ENCODE measurements at regions not wholly inside any gene's neighbourhood (a gene's known extent, or its start where the extent isn't known, plus 50 kb on each side); places are given as distances from the start of the nearest gene placed in this dataset.

- TF ChIP-seq STAT1 (IDR thresholded peaks at IDR 0.05; ENCODE audit: unreplicated experiment) (no peak), POLR2AphosphoS5 (IDR thresholded peaks at IDR 0.05; ENCODE audit: low read depth) (no peak)
- TF ChIP-seq, protein P1, sequence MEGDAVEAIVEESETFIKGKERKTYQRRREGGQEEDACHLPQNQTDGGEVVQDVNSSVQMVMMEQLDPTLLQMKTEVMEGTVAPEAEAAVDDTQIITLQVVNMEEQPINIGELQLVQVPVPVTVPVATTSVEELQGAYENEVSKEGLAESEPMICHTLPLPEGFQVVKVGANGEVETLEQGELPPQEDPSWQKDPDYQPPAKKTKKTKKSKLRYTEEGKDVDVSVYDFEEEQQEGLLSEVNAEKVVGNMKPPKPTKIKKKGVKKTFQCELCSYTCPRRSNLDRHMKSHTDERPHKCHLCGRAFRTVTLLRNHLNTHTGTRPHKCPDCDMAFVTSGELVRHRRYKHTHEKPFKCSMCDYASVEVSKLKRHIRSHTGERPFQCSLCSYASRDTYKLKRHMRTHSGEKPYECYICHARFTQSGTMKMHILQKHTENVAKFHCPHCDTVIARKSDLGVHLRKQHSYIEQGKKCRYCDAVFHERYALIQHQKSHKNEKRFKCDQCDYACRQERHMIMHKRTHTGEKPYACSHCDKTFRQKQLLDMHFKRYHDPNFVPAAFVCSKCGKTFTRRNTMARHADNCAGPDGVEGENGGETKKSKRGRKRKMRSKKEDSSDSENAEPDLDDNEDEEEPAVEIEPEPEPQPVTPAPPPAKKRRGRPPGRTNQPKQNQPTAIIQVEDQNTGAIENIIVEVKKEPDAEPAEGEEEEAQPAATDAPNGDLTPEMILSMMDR (conservative IDR thresholded peaks at IDR 0.05; ENCODE audit: low read depth in 2 of 2): no peak
- TF ChIP-seq, protein P2, sequence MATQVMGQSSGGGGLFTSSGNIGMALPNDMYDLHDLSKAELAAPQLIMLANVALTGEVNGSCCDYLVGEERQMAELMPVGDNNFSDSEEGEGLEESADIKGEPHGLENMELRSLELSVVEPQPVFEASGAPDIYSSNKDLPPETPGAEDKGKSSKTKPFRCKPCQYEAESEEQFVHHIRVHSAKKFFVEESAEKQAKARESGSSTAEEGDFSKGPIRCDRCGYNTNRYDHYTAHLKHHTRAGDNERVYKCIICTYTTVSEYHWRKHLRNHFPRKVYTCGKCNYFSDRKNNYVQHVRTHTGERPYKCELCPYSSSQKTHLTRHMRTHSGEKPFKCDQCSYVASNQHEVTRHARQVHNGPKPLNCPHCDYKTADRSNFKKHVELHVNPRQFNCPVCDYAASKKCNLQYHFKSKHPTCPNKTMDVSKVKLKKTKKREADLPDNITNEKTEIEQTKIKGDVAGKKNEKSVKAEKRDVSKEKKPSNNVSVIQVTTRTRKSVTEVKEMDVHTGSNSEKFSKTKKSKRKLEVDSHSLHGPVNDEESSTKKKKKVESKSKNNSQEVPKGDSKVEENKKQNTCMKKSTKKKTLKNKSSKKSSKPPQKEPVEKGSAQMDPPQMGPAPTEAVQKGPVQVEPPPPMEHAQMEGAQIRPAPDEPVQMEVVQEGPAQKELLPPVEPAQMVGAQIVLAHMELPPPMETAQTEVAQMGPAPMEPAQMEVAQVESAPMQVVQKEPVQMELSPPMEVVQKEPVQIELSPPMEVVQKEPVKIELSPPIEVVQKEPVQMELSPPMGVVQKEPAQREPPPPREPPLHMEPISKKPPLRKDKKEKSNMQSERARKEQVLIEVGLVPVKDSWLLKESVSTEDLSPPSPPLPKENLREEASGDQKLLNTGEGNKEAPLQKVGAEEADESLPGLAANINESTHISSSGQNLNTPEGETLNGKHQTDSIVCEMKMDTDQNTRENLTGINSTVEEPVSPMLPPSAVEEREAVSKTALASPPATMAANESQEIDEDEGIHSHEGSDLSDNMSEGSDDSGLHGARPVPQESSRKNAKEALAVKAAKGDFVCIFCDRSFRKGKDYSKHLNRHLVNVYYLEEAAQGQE (IDR thresholded peaks at IDR 0.05; ENCODE audit: unreplicated experiment): no peak
- TF ChIP-seq, protein P3, sequence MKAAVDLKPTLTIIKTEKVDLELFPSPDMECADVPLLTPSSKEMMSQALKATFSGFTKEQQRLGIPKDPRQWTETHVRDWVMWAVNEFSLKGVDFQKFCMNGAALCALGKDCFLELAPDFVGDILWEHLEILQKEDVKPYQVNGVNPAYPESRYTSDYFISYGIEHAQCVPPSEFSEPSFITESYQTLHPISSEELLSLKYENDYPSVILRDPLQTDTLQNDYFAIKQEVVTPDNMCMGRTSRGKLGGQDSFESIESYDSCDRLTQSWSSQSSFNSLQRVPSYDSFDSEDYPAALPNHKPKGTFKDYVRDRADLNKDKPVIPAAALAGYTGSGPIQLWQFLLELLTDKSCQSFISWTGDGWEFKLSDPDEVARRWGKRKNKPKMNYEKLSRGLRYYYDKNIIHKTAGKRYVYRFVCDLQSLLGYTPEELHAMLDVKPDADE (IDR thresholded peaks at IDR 0.05): no peak
Measured at GRCh38 chr3:25300141-25300540, 127.9 kb upstream of the RARB start (continued).

DNA sequence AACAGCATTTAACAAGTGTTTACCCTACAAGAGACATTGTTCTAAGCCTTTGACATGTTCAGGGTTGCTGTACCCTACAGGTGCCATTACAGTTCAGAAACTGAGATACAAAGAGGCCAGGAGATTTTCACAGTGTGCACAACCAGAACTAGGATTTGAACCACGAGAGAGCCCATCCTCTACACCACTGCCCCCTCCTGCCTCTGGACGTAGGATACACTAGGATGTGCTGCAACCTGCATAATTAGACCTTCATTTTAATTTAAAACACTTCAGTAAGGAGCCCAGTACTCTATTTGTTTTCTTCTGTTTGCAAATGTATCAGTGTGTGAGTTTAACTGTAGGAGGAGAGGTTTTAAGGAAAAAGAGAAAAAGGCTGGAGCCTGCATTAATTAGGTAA lies 123.1 kb upstream of the RARB start:
- ATAC-seq (peak; percentile 55), DNase-seq (ENCODE audit: low spot score) (peak; percentile 5)
- Histone ChIP-seq H3F3A (replicated peaks; ENCODE audit: low read depth) (no peaks in the 10 kb centered on the region), H3K4me2 (no peak overlapping the region), H3K27ac (ENCODE audit: low read depth) (no peak overlapping the region), H2AFZ (no peak overlapping the region), H3K36me3 (ENCODE audit: insufficient read depth) (no peaks in the 10 kb centered on the region), H3K4me3 (no peak overlapping the region), H3K9me2 (ENCODE audit: insufficient read depth) (peaks cover 4% of the 10 kb centered on the region; the same call in 1 of the 2 replicates), H3K27me3 (ENCODE audit: insufficient read depth) (no peaks in the 10 kb centered on the region), H4K20me1 (replicated peaks; ENCODE audit: insufficient read depth) (no peaks in the 10 kb centered on the region), H3K79me2 (replicated peaks; ENCODE audit: insufficient read depth) (no peaks in the 10 kb centered on the region), H3K4me1 (ENCODE audit: insufficient read depth) (peaks cover 6% of the 10 kb centered on the region; the same call in 1 of the 2 replicates)
- no peaks in the 10 kb centered on the region for H3K36me3 Mint-ChIP-seq (ENCODE audit: low read depth)
- TF ChIP-seq NANOG (IDR thresholded peaks at IDR 0.05; ENCODE audit: borderline replicate concordance): no peak
- TF ChIP-seq STAT1 (IDR thresholded peaks at IDR 0.05; ENCODE audit: unreplicated experiment): no peak
- TF ChIP-seq, protein P3 (IDR thresholded peaks at IDR 0.05): no peak
- TF ChIP-seq, protein P1 (conservative IDR thresholded peaks at IDR 0.05; ENCODE audit: low read depth in 2 of 2): peak in 1 of 2 experiments; percentile 42; a peak in 3 of 4 replicates
- no peak for TF ChIP-seq ZNF114 (CRISPR knock-in tag; IDR thresholded peaks at IDR 0.05)
- no peak for TF ChIP-seq EZH2phosphoT487 (IDR thresholded peaks at IDR 0.05; ENCODE audit: unreplicated experiment)
- peaks cover 4% of the 10 kb centered on the region for H3K27me3 Mint-ChIP-seq (ENCODE audit: insufficient read depth, low read depth, poor library complexity)
- H3K9me3 Mint-ChIP-seq: no peaks in the 10 kb centered on the region
- peaks cover 5% of the 10 kb centered on the region for H3K4me1 Mint-ChIP-seq
- H3K4me3 Mint-ChIP-seq: no peak overlapping the region
- no peak overlapping the region for H3K27ac Mint-ChIP-seq
